Left renal cortex interstitium (tissue), 4 donors: ENCODE measurements at regions not wholly inside any gene's neighbourhood (a gene's known extent, or its start where the extent isn't known, plus 50 kb on each side); places are given as distances from the start of the nearest gene placed in this dataset.

ENCODE experiments used
- DNase-seq, 4 donors: peaks; one replicate each; pipeline ENCODE4 v3.0.0-alpha.2; 2013; ENCODE audit warnings: low read depth in 4 of 4, low spot score in 2 of 4, missing footprints in 1 of 4

- DNase-seq = no peak
Measured at GRCh38 chr2:51516667-51517066, 484.7 kb upstream of the NRXN1 start.

GRCh38 chr2:51511002-51511401 lies 479.1 kb upstream of the NRXN1 start:
- DNase-seq = no peak

GRCh38 chr2:51510303-51510702 lies 478.4 kb upstream of the NRXN1 start:
- DNase-seq = no peak

GRCh38 chr2:51505533-51505932 lies 473.6 kb upstream of the NRXN1 start:
- DNase-seq = no peak

GRCh38 chr2:51490576-51491234 lies 458.8 kb upstream of the NRXN1 start:
- no peak for DNase-seq

GRCh38 chr2:51484605-51485004 lies 452.7 kb upstream of the NRXN1 start:
- no peak for DNase-seq

GRCh38 chr2:51483720-51484119 lies 451.8 kb upstream of the NRXN1 start:
- DNase-seq = no peak

- no peak for DNase-seq
Measured at GRCh38 chr2:51472783-51473182, 440.9 kb upstream of the NRXN1 start.

GRCh38 chr2:51472300-51472699 lies 440.4 kb upstream of the NRXN1 start:
- DNase-seq = no peak

- DNase-seq = no peak
Measured at GRCh38 chr2:51469102-51469501, 437.2 kb upstream of the NRXN1 start.

- no peak for DNase-seq
Measured at GRCh38 chr2:51465326-51465725, 433.4 kb upstream of the NRXN1 start.

GRCh38 chr2:51454177-51454576 lies 422.2 kb upstream of the NRXN1 start:
- no peak for DNase-seq

GRCh38 chr2:51448911-51449310 lies 417.0 kb upstream of the NRXN1 start:
- DNase-seq = no peak

- DNase-seq = no peak
Measured at GRCh38 chr2:51441786-51442185, 409.9 kb upstream of the NRXN1 start.

- no peak for DNase-seq
Measured at GRCh38 chr2:51424418-51424817, 392.5 kb upstream of the NRXN1 start.

GRCh38 chr2:51420511-51420910 lies 388.6 kb upstream of the NRXN1 start:
- DNase-seq = no peak

- no peak for DNase-seq
Measured at GRCh38 chr2:51413726-51414125, 381.8 kb upstream of the NRXN1 start.

GRCh38 chr2:51410331-51410730 lies 378.4 kb upstream of the NRXN1 start:
- no peak for DNase-seq

GRCh38 chr2:51409920-51410319 lies 378.0 kb upstream of the NRXN1 start:
- no peak for DNase-seq

- DNase-seq = no peak
Measured at GRCh38 chr2:51404226-51404625, 372.3 kb upstream of the NRXN1 start.

GRCh38 chr2:51401546-51401945 lies 369.6 kb upstream of the NRXN1 start:
- no peak for DNase-seq

- DNase-seq = no peak
Measured at GRCh38 chr2:51387235-51387634, 355.3 kb upstream of the NRXN1 start.

- no peak for DNase-seq
Measured at GRCh38 chr2:51379997-51380396, 348.1 kb upstream of the NRXN1 start.
